BLaER1 (cell line): ENCODE measurements at regions not wholly inside any gene's neighbourhood (a gene's known extent, or its start where the extent isn't known, plus 50 kb on each side); places are given as distances from the start of the nearest gene placed in this dataset.

Source experiments
- H3K27ac ChIP-seq: shearing (Covaris generic); formaldehyde crosslinking; 2 replicates; pipeline ENCODE4 v1.8.1; 2022
- H3K27me3 ChIP-seq: shearing (Covaris generic); formaldehyde crosslinking; 2 replicates; pipeline ENCODE4 v1.8.1; 2022
- H3K36me3 ChIP-seq: shearing (Covaris generic); formaldehyde crosslinking; 2 replicates; pipeline ENCODE4 v1.8.1; 2022
- H3K4me1 ChIP-seq: shearing (Covaris generic); formaldehyde crosslinking; 2 replicates; pipeline ENCODE4 v1.8.1; 2022
- H3K4me2 ChIP-seq: shearing (Covaris generic); formaldehyde crosslinking; 2 replicates; pipeline ENCODE4 v1.8.1; 2022
- H3K4me3 ChIP-seq: shearing (Covaris generic); formaldehyde crosslinking; 2 replicates; pipeline ENCODE4 v1.8.1; 2022
- H3K9ac ChIP-seq: shearing (Covaris generic); formaldehyde crosslinking; 2 replicates; pipeline ENCODE4 v1.8.1; 2022
- H3K9me3 ChIP-seq: shearing (Covaris generic); formaldehyde crosslinking; 2 replicates; pipeline ENCODE4 v1.8.1; 2022
- H4K20me1 ChIP-seq: shearing (Covaris generic); formaldehyde crosslinking; 2 replicates; pipeline ENCODE4 v1.8.1; 2022
- Cebpa-rat ChIP-seq: shearing (Covaris generic); IDR thresholded peaks from 2 replicates; pipeline ENCODE4 v1.8.1; 2022

DNA sequence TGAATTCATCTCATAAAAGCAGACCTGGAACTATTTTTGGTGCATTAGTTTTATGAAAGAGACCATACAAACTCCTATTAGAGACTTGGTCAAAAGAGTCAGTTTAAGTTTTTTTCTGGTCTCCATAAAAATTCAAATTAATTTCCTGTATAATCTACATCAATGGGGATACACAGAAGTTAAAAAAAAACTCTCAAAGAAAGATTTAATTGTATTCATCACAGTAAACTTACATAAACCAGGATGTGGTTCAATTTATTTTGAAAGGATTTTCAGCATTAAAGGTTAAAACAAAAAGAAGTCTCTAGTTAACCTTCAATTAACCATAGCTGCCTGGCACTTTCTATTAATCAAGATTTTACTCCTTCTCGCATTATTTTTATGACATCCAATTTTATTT is 530.3 kb upstream of the KCNMB2 start:
- Histone ChIP-seq H3K9me3 (peaks cover 19% of the 10 kb centered on the region), H3K4me1 (peaks cover 6% of the 10 kb centered on the region; the same call in 1 of the 2 replicates), H3K27me3 (no peaks in the 10 kb centered on the region), H4K20me1 (no peaks in the 10 kb centered on the region), H3K4me3 (no peak overlapping the region), H3K9ac (no peak overlapping the region), H3K4me2 (no peak overlapping the region), H3K36me3 (no peaks in the 10 kb centered on the region), H3K27ac (no peak overlapping the region)
- TF ChIP-seq Cebpa-rat: no peak

DNA sequence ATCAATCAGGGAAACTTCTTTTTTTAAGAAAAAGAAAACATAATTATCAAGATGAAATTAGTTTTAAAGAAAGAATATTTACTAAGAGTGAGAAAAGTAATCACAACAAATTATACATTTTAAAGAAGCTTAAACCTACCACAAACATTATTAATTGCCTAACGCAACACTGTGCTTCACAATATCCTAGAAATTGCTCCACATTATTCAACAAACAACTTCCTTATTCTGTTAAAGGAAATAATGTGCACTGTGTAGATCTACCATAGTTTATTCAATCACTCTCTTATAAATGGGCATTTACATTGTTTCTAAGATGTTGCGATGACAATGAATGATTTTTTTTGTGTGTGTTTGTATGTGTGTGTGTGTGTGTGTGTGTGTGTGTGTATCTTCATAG is 525.9 kb upstream of the KCNMB2 start:
- no peak overlapping the region for H3K4me3 ChIP-seq
- H3K9me3 ChIP-seq: no peaks in the 10 kb centered on the region
- no peaks in the 10 kb centered on the region for H3K36me3 ChIP-seq
- no peak overlapping the region for H3K9ac ChIP-seq
- no peaks in the 10 kb centered on the region for H4K20me1 ChIP-seq
- H3K4me1 ChIP-seq: no peaks in the 10 kb centered on the region
- H3K4me2 ChIP-seq: no peak overlapping the region
- no peak overlapping the region for H3K27ac ChIP-seq
- no peak for TF ChIP-seq Cebpa-rat
- no peaks in the 10 kb centered on the region for H3K27me3 ChIP-seq

GRCh38 chr3:178019645-178020044 is 516.6 kb upstream of the KCNMB2 start:
- Histone ChIP-seq H3K9ac (no peak overlapping the region), H3K4me1 (no peaks in the 10 kb centered on the region), H3K27me3 (no peaks in the 10 kb centered on the region), H4K20me1 (no peaks in the 10 kb centered on the region), H3K9me3 (no peaks in the 10 kb centered on the region), H3K36me3 (no peaks in the 10 kb centered on the region), H3K27ac (no peak overlapping the region), H3K4me2 (no peak overlapping the region), H3K4me3 (no peak overlapping the region)
- no peak for TF ChIP-seq Cebpa-rat

DNA sequence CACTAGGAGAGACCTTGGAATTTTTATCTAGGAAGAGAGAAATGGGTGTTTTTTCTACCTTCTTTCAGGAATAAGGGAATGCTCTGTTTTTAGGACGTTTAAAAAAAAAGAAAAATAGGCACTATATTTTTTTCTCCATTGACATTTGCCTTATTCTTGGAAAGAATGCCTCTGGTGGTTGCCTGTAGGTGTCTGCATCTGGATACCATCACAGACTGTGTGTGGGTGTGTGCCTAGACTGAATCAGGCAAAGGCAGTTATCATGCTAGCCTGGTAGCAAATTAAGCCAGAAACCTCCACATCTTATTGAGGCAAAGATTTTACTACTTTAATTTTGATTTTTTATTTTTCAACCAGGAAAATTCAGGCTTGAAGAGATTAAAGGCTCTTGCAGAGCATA is 513.6 kb upstream of the KCNMB2 start:
- H3K9me3 ChIP-seq: no peaks in the 10 kb centered on the region; the same call in 1 of the 2 replicates
- no peak overlapping the region for H3K4me2 ChIP-seq
- no peaks in the 10 kb centered on the region for H4K20me1 ChIP-seq
- H3K27me3 ChIP-seq: no peaks in the 10 kb centered on the region
- no peaks in the 10 kb centered on the region for H3K36me3 ChIP-seq
- H3K9ac ChIP-seq: no peak overlapping the region
- H3K4me1 ChIP-seq: no peaks in the 10 kb centered on the region
- no peak overlapping the region for H3K4me3 ChIP-seq
- no peak for TF ChIP-seq Cebpa-rat
- H3K27ac ChIP-seq: no peak overlapping the region

DNA sequence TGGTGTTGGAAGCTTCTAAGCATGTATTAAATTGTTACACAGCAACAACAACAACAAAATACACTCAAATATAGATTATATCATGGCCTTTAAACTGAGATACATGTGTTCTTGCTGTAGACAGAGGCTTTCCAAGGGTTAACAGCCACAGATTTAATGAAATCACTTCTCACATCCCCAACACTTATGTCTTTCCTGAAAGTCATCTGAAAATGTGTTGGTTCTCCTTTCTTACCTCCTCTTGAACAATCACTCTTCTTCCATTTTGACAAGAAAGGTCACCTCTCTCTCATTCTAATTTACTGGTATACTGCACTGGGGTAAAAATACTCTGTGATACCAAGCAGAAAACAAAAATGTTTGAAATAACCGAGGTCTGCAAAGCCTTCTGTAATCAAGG is 507.3 kb upstream of the KCNMB2 start:
- Histone ChIP-seq H3K4me1 (no peaks in the 10 kb centered on the region), H3K36me3 (no peaks in the 10 kb centered on the region), H3K4me2 (no peak overlapping the region), H4K20me1 (no peaks in the 10 kb centered on the region), H3K9me3 (no peaks in the 10 kb centered on the region; the same call in 1 of the 2 replicates), H3K27ac (no peak overlapping the region), H3K4me3 (no peak overlapping the region), H3K9ac (no peak overlapping the region), H3K27me3 (no peaks in the 10 kb centered on the region)
- TF ChIP-seq Cebpa-rat: no peak

DNA sequence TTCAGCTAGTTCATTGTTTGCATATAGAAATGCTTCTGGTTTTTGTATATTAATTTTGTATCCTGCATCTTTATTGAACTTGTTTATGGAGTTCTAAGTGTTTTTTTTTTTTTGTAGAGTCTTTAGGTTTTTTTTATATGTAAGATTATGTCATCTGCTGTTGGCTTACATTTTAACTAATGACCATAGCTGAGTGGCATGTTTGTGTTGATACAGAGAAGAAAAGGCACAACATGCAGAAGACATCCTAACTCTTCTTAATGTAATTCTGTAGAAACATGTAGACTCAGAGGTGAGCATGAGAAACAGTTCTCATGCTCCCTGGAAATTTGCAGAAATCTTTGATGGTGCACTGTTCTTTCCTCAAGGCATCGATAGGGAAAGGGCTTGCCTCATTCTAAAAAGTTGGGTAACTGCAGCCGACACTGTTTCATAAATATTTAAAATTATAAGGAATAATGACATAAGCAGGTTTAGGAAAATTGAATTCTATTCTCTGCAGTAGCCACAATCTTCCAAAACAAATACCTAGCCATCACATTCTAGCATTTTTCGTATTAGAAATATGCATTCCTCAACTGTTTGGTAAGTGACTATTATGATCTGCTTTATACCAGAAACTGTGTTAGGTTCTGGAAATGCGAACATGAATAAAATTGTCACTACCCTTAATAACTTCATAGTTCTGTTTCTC is 499.6 kb upstream of the KCNMB2 start:
- TF ChIP-seq Cebpa-rat: no peak
- Histone ChIP-seq H3K36me3 (no peaks in the 10 kb centered on the region), H3K9ac (no peak overlapping the region), H3K4me3 (no peak overlapping the region), H3K4me1 (no peaks in the 10 kb centered on the region), H3K4me2 (no peak overlapping the region), H3K9me3 (0 out of 2 replicates have a peak, but pooled peaks cover 3% of the 10 kb centered on the region), H3K27me3 (no peaks in the 10 kb centered on the region), H4K20me1 (no peaks in the 10 kb centered on the region), H3K27ac (no peak overlapping the region)

DNA sequence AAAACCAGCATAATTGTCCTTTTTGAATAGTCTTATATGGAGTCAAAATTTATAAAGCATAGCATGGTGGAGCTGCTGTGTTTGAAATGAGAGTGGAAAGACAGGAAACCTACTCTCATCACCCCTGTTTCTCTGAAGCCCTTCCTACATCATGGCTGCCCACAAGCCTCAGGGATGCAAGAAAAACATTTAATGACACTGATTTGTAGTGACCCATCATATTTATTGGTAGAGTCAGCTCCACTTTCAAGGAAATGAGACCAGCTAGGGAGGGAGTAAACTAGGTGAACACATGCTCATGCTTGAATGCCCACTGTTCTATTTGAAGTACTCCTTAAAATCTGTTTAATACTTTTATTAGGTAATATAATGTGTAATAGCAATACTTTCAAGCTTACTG is 494.3 kb upstream of the KCNMB2 start:
- H3K27ac ChIP-seq: no peak overlapping the region
- H4K20me1 ChIP-seq: no peaks in the 10 kb centered on the region
- no peak overlapping the region for H3K4me2 ChIP-seq
- H3K36me3 ChIP-seq: no peaks in the 10 kb centered on the region
- H3K27me3 ChIP-seq: no peaks in the 10 kb centered on the region
- H3K9me3 ChIP-seq: peaks cover 13% of the 10 kb centered on the region
- no peak for TF ChIP-seq Cebpa-rat
- no peak overlapping the region for H3K9ac ChIP-seq
- H3K4me3 ChIP-seq: no peak overlapping the region
- H3K4me1 ChIP-seq: no peaks in the 10 kb centered on the region

DNA sequence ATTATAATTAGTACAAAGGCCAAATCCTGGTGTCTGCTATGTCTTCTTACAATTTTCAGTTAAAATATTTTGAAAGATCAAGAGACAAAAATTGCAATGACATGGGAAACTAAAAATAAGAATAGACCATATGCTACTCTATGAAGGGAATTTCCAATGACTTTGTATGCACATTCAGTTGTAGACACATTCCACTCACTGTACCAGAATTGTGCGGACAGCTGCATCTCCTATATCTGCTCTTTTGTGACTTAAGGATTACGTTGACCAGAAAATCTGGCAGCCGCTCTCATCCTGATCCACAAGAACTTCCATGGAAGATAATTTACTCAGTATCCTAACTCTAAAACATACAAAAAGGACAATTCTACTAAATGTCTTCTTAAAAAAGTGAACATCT is 493.9 kb upstream of the KCNMB2 start:
- H3K9me3 ChIP-seq: peaks cover 11% of the 10 kb centered on the region
- no peaks in the 10 kb centered on the region for H3K36me3 ChIP-seq
- H3K4me1 ChIP-seq: no peaks in the 10 kb centered on the region
- H3K27ac ChIP-seq: no peak overlapping the region
- H3K27me3 ChIP-seq: no peaks in the 10 kb centered on the region
- no peak overlapping the region for H3K4me2 ChIP-seq
- H3K9ac ChIP-seq: no peak overlapping the region
- TF ChIP-seq Cebpa-rat: no peak
- H4K20me1 ChIP-seq: no peaks in the 10 kb centered on the region
- no peak overlapping the region for H3K4me3 ChIP-seq

- Histone ChIP-seq H3K36me3 (no peaks in the 10 kb centered on the region), H3K4me2 (no peak overlapping the region), H3K9me3 (peaks cover 11% of the 10 kb centered on the region), H4K20me1 (no peaks in the 10 kb centered on the region), H3K9ac (no peak overlapping the region), H3K27me3 (no peaks in the 10 kb centered on the region), H3K4me3 (no peak overlapping the region), H3K27ac (no peak overlapping the region), H3K4me1 (no peaks in the 10 kb centered on the region)
- no peak for TF ChIP-seq Cebpa-rat
Observed at GRCh38 chr3:178043084-178043483, 493.2 kb upstream of the KCNMB2 start.

GRCh38 chr3:178044320-178044719 is 491.9 kb upstream of the KCNMB2 start:
- H3K9me3 ChIP-seq: peaks cover 11% of the 10 kb centered on the region
- no peaks in the 10 kb centered on the region for H3K4me1 ChIP-seq
- no peak overlapping the region for H3K4me3 ChIP-seq
- peak; percentile 73; the same call in 1 of the 2 replicates for TF ChIP-seq Cebpa-rat
- no peaks in the 10 kb centered on the region for H3K36me3 ChIP-seq
- no peak overlapping the region for H3K9ac ChIP-seq
- no peak overlapping the region for H3K4me2 ChIP-seq
- no peaks in the 10 kb centered on the region for H3K27me3 ChIP-seq
- no peaks in the 10 kb centered on the region for H4K20me1 ChIP-seq
- H3K27ac ChIP-seq: no peak overlapping the region

DNA sequence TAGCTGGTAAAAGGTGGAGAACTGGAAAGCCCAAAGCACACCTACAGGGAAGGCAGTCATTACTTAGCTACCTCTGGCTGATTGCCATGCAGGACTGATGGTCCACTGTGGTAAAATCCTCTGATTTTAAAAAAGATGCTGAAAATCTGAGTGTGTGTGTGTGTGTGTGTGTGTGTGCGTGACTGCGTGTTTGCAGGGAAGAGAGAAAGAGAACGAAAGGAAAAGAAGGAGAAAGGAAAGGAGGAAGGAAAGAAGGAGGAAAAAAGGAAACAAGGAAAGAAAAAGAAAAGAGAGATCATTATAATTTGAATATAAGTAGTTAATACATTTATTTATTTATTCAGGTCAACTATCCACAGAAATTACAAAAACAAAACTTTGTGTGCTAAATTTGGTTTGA is 488.7 kb upstream of the KCNMB2 start:
- no peaks in the 10 kb centered on the region for H3K4me1 ChIP-seq
- H3K4me3 ChIP-seq: no peak overlapping the region
- H3K4me2 ChIP-seq: no peak overlapping the region
- no peaks in the 10 kb centered on the region for H3K36me3 ChIP-seq
- peaks cover 11% of the 10 kb centered on the region for H3K9me3 ChIP-seq
- H3K9ac ChIP-seq: no peak overlapping the region
- no peaks in the 10 kb centered on the region for H3K27me3 ChIP-seq
- no peak for TF ChIP-seq Cebpa-rat
- no peak overlapping the region for H3K27ac ChIP-seq
- H4K20me1 ChIP-seq: no peaks in the 10 kb centered on the region
